ENCODE measurements at regions not wholly inside any gene's neighbourhood (a gene's known extent, or its start where the extent isn't known, plus 50 kb on each side); places are given as distances from the start of the nearest gene placed in this dataset.

- TF ChIP-seq CTCF (IDR thresholded peaks at IDR 0.05) (no peak), POLR2A (IDR thresholded peaks at IDR 0.05) (no peak), POLR2AphosphoS5 (IDR thresholded peaks at IDR 0.05) (no peak), EP300 (IDR thresholded peaks at IDR 0.05) (no peak)
These were observed 138.1 kb downstream of the SHANK2 start for GRCh38 chr11:71114124-71114851.
